Activated effector memory CD4-positive, alpha-beta T cell treated with Interleukin-2 at 50 U/mL for 16 hours (primary cell): ENCODE measurements at regions not wholly inside any gene's neighbourhood (a gene's known extent, or its start where the extent isn't known, plus 50 kb on each side); places are given as distances from the start of the nearest gene placed in this dataset.

ENCODE experiments used
- DNase-seq: peaks from one replicate; pipeline ENCODE4 v3.0.0-alpha.2; 2020

DNA sequence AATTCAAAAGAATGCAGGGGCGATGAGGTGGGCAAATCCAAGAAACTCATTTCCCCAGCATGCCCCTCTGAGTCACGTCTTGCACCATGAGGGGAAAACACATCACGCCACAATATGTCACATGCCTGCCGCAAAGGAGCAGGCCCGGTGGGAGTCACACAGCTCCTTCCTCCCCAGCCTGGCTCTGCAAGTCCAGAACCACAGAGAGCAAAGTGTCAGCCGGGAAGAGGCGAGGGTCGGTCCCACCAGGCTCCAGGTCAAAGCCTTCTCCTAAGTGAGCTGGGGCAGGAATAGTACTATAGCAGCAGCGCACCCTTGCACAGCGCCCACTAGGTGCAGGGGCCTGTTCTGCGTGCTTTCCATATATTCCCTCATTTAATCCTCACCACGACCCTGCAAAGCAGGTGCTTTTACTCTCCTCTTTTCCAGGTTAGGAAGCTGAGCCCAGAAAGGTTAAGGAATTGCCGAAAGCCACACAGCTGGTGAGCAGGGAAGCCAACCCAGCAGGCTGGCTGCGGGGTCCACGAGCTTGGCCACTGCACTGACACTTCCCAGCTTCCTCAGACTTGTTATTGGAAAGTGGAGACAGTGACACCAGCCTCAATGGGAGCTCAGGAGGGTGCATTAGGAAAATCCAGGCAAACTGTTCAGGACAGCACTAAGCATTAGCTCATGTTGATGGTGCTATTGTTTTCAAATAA is 94.0 kb upstream of the ZMIZ1 start:
- DNase-seq = peak; percentile 37

DNA sequence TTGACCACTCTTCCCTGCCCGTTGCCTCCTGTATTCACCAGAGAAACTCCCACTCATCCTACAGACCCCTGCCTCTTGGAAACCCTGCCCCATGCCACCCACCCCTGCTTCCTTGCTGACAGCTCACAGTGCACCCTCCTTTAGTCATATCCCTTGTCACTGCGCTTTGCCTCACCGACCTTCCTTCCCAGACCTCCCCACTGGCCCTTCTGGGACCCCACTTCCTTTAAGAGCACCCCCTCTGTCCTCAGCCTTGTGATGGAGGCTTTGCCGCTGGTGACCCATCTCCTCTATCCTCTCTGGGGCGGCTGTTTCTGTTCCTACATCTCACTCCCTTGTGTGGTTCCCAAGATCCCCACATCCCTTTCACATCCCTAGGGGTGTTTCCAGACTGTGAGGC is 92.8 kb upstream of the ZMIZ1 start:
- DNase-seq = no peak

DNA sequence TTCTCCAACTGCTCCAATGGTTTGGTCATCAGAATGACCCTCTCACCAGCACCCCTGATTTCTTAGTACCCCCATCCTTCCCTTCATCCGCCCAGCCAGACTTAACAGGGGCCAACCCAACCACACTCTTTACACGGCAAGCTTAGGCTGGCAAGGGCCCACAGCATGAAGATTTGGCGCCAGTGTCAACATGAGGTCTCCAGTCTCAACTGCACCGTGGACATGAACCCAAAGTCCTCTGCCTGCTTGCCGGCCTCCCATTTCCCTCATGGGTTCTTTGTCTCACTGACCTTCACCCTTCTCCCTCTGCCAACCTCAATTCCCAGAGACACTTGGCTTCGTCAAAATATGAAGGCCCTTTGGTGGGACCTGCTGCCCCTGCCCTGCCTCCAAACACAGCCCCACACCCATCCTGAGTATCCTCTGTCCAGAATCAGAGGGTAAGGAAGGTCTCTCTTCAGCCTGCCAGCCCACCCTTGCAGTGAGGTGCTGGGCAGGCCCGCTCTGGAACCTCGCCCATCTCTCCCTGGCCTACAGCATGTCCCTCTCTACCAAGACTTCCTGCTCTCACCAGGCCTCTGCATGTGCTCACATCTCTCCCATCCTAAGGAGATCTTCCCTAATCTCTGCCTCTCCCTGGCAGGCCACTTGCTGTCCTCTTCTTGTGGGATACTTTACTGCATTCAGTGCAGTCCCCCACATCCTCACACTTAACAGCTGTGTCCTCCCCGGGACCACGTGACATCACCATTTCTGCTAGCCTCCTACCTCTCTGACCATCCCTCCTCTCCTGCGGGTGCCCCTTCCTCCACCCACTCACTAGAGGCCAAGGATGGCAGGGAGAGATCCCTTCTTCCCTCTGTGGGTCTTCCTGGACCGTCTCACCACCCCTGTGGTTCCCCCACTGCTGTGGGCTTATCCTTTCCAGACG is 91.7 kb upstream of the ZMIZ1 start:
- no peak for DNase-seq

DNA sequence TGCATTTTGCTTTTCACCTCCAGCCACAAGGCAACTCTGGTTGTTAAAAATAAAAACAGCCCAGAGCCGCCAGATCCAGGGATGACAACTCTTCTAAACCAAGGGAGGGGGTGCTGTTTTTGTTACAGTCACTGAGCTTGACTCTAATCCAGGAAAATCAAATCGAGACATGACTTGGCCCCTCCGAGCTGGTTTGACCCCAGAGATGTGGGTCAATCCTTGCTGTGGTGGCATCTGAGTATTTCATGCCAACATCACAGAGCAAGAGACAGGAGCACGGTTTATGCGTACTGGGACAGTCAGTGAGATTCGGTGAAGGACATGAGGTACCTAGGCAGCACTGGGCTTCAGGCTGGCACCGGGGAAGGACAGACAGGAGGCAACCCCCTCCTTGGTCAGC is 88.8 kb upstream of the ZMIZ1 start:
- DNase-seq = no peak

DNA sequence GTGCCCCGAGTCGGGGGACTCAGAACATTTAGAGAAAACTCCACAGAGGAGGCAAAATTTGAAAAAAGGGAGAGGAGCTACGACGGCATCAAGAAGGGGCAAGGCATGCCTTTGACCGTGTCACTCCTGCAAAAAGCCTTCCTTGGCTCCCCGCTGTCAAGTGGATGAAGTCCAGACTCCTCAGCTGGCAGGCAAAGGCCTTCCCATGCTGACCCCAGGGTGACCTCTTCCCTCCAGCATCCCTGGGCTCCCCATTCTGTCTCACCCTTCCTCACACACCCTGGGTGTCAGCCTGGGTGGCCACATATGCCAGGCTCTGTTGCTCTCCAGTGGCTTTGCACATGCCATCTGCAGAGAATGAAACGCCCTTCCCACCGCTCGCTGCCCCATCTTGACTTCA is 88.4 kb upstream of the ZMIZ1 start:
- no peak for DNase-seq

DNA sequence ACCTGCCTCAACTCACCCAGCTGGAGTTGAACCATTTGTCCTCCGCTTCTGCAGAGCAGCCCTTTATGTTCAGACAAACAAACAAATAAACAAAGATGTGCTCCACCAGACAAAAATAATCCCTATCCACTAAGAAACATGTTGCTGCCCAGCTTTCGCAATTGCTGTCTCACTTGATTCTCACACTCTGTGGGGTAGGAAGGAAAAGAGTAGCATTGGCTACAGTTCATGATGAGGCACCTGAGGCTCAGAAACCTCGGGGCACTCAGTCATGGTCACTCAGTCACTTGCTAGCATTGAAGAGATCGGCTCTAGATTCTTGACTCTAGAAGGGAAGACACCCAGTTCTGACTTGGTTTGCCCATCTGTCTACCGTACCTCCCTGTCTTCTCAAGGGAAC is 88.0 kb upstream of the ZMIZ1 start:
- no peak for DNase-seq

DNA sequence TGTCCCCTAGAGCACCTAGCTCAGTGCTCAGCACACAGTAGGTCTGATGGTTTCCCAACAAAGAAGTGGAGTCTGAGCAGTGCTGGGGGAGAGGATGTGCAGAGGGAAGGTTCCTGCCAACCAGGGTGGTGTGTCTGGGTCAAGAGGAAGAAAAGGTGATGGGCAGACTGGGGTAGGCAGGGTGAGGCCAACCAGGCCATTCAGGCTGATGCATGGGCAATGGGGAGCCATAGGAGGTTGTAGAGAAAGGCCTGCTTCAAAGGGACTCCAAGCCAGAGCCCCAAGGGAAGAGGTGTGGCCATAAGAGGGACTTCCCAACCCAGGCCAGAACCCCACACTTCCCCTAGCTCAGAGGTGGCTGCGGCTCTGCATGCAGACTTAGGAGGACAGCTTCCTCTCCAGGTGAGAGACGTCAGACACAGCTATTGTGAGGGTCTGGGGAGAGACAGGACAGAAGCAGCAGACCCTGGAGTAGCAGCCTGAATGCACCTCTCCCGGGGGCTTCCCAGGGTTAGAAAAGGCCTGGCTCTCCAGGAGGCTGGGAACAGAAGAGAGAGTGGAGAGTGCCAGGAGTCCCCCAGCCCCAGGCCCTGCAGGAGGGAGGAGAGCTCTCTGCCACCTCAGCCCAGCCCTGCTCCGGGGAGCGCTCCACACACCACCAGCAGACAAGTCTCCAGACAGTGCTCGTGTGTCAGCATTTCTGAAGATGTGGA is 87.4 kb upstream of the ZMIZ1 start:
- DNase-seq = no peak

DNA sequence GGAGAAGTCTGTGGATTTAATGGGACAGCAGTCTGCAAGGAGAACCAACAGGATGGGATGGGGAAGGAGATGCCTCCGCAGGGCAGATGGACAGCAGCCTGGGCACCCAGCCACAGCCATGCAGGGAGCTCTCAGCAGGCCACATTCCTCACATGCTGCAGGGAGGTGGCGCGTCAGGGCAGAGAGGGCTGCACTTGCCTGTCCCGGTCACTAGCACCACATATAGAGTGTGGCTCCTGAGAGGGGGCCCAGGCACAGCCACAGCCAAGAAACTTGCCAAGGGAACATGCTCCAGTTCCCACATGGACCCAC is 86.8 kb upstream of the ZMIZ1 start:
- DNase-seq = no peak

DNA sequence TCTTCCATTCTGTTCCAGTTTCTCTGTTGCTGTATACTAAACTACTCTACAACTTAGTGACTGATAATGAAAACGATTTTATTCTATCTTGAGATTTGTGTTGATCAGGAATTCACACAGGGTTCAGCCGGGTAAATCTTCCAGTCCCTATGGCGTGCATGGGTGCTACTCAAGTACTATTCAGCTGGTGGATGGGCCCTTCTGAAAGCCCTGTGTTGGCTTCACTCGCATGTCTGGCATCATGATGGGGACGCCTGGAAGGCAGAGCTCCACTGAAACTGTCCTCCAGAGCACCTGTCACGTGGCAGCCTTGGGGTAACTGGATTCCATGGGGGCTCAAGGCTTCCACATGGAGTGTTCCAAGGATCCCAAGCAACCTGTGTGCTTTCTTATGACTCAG is 86.0 kb upstream of the ZMIZ1 start:
- no peak for DNase-seq

DNA sequence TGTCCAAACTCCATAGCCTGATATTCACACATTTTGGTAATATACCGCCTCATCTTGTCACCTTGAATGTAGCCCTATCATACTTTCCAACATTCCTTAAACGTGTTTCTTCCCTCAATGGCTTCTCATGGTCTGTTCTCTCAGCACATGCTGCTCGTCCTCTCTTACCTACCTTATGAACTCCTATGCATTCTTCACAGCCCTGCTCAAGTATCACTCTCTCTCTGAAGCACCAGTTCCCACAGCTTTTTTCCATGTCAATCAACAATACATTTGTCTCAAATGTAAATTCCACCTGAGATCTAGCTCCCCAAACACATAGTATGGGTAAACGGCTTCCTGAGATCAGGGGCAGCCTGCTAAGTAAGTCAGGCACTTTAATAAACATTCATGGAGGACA is 85.2 kb upstream of the ZMIZ1 start:
- DNase-seq = no peak

DNA sequence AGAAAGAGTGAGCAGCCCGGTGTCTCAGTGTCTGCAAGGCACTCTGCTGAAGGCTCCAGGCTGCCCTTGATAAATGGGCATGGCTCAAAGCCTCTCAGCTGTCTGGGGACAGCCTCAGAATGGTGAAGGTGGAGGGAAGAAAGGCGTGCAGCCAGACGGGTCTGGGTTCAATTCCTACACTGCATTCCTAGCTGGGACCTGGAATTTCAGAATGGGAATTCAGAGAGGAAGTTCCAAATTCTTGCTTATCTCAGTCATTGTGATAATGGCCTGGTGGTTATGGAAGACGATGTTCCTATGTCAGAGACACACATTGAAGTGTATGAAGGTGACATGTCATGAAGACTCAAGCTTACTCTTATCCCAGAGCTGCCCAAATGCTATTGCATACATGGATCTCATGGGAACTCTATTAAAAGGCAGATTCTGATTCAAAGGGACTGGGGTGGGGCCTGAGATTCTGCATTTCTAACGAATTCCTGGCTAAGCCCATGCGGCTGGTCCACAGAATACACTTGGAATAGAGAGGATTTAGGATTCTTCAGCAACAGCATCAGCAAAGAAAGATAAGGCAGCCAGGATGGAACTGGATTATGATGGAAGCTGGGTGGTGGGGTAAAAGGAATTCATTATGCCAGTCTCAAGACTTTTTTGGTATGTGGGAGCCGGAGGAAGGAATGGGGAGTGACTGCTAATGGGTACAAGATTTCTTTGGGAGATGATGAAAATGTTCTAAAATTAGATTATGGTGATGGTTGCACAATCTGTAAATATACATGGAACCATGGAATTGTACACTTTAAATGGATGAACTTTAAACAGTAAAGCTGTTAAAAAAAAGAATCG is 82.6 kb upstream of the ZMIZ1 start:
- no peak for DNase-seq

DNA sequence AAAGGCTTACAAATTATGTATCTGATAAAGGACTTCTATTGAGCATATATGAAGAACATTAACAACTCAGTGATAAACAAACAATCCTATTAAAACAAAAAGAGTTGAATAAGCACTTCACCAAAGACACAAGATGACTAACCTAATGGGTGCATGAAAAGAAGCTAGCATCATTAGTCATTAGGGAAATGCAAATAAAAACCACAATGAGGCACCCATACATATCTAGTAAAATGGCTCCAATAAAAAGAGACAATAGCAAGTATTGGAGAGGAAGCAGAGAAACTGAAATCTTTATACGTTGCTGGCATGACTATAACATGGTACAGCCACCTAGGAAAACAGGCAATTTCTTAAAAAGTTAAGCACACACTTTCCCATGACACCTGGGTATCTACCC is 77.6 kb upstream of the ZMIZ1 start:
- no peak for DNase-seq

DNA sequence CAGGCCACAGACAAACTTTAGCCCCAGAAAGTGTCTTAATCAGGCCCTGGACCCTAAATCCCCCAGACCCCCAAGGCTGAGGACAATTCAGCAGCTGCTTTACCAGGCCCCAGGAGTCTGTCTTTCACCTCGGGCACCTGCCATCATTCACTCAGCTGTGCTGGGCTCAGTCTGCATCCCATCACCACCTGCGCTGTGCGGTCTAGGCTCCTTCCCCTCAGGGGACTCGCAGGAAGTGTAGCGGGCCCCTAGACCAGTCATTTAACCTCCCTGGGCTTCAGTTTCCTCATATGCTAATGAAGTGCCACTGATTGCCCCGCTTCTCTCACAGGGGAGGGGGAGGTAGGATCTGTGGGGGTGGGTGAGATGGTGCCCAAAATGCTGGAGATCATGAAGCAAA is 76.4 kb upstream of the ZMIZ1 start:
- DNase-seq = no peak

DNA sequence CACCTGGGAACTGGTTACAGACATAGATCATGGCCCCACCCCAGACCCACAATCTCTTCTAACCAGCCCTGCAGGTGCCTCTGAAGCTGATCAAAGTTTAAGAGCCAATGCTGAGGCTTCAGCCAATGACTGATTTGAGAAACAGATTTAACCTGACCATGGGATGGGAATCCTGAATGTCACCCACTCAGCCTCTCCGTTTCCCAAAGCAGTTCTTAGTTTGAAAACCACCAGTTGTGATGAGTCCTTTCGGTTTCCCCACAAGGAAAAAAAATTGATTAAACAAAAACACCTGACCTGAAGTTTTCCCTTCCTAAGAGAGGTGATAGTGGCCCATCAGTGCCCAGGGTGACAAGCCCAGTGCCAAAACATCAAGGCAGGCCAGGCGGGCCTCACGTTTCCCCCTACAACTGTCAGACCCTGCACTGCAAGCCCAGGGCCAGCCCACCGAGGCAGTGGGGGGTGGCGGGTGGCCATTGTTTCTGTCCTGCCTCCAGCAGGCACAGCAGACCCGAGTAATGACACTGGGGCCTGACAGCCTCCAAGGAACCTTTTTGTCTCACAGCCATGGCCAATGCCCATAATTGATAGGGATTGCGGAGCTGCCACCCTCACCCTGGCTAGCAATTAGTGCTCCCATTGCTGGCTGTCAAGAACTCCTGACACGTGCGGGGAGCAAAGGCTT is 75.4 kb upstream of the ZMIZ1 start:
- no peak for DNase-seq

DNA sequence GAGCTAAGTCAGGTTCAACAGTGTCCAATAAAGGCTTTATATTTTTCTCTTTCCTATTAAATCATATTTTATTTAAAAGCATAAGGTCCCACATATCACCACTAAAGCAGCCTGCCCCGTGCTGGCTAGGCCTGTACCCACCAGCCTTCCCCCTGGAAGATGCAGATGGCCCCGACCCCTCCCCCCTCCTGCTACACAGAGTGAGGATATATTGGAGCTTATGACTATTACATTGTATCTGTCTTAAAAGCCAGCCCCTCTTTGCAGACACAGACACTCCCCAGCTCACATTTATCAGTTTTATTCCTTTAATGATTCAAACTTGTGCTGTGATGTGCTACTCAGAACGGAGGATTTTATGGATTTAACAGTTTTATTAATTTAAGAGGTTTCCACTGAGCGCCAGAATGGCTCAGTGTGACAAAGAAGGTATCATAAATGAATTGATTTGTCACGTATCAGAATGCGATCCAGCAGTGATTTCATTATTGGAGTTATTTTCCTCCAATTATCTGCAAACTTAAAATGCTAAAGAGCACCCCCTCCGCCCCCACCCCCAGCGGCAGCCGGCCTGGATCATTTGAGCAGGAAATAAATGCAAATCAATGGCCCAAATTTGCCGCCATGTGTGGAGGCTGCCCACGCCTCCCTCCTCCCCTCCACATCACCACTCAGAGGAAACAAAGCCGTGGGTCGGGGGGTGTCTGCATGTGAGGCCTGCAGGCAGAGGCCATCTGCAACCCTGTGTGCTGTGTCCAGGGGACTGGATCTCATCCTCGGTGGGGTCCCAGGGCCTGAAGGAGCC is 72.6 kb upstream of the ZMIZ1 start:
- DNase-seq = no peak

DNA sequence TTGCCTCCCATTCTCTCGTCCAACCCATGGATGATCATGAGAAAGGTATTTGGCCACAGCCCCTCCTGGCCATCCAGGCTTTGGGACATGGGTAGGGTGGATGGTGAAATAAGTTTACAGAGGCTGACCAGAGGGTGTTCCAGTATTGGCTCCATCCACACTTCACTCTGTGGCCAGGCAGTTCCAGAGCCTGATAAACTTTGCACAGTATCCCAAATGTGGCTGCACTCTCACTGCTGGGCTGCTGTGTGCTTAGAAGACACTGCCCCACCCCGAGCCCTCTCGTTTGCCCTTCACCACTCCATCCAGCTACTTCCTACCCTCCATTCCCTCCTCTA is 72.0 kb upstream of the ZMIZ1 start:
- DNase-seq = no peak

DNA sequence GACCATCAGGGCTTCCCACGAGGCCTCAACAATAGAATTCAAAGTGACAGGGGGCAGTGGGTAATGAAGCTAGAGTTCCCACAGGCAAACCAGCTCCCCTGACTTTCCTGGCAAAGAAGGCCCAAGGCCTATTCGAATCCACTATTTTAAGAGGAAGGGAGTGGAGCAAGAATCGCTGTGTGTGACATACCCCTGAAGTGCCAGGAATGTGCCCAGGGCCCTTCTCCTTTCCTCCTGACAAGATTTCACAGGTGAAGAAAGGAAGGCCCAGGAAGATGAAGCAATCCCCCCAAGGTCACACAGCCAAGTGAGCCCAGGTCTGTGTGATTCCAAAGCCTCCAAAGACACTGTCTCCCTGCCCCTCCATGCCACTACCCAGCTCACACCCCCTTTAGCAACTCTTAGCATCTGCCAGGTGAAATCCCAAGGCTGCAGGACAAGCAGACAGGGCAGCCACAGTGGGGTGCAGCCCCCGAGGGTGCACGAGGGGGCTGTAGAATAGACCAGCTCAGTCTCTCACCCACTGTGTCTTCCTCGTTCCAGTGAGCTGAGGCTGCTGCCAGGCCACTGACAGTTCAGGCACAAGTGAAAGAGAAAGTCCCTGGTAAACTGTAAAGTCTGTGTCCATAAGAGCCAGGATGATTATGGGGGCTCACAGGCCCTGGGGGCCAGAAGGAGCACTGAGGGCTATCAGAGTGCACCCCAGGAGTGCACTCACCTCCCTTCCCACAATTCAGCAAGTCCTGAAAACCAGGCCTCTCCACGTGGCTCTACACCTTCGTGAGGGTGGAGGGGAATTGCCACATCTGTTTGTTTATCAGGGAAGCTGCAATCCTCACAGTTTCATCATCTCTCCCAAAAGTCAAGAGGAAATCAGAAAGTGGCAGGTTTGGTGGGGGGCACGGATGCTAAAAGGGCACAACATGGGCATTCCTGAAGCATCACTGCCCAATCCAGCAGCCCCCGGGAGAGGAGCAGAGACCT is 70.8 kb upstream of the ZMIZ1 start:
- DNase-seq = no peak

DNA sequence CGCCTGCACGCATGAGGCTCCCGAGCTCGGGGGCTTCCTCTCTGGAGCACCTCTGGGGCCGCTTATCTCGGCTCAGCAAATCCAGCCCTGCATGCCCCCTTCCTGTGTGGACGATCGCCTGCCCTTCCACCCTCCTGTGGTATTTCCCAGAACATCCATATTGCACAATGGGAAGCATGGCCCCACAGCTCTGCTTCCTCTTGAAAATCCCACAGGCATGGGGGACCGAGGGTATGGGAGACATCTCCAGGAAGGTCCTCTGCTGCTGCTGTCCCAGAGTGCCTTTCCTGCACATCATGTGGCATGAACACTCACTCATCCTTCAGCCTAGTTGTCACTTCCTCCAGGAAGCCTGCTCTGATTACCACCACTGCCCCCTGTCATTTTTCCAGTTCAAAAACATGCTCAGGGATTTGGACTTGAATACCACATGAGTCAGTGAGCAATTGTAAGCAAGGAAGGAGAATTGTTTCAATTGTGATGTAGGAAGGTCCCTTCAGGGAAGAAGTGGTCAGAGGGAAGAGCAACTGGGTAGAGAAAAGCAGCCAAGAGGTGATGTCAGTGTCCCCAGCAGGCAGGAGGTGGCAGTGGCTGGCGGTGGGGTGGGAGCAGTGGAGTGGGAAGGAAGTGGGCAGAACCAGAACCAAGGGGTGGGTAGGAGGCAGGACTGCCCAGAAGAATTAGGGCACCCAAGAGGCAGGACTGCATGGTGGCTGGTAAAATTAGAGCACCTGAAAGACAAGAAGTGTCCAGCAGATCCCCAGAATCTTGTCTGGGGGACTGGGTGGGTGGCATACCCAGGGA is 67.5 kb upstream of the ZMIZ1 start:
- DNase-seq = no peak

DNA sequence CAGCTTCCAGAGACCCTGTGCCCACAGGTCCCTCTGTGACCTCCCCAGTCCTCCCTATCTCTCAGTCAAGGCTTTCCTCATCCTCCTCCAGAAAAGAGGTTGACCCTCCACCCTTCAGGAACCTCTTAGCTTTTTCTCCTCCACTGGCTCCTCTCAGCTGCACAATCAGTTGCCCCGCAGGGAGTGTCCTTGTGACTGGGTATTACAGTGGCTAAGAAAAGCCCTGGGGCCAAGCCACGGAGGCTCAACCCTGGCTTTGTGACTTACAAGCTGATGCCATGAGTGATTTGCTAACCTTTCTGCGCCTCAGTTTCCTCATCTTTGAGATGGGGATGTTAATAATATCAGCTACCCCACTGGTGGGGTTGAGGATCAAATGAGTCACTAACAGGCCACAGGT is 66.4 kb upstream of the ZMIZ1 start:
- no peak for DNase-seq
